ENCODE measurements at regions not wholly inside any gene's neighbourhood (a gene's known extent, or its start where the extent isn't known, plus 50 kb on each side); places are given as distances from the start of the nearest gene placed in this dataset.

DNA sequence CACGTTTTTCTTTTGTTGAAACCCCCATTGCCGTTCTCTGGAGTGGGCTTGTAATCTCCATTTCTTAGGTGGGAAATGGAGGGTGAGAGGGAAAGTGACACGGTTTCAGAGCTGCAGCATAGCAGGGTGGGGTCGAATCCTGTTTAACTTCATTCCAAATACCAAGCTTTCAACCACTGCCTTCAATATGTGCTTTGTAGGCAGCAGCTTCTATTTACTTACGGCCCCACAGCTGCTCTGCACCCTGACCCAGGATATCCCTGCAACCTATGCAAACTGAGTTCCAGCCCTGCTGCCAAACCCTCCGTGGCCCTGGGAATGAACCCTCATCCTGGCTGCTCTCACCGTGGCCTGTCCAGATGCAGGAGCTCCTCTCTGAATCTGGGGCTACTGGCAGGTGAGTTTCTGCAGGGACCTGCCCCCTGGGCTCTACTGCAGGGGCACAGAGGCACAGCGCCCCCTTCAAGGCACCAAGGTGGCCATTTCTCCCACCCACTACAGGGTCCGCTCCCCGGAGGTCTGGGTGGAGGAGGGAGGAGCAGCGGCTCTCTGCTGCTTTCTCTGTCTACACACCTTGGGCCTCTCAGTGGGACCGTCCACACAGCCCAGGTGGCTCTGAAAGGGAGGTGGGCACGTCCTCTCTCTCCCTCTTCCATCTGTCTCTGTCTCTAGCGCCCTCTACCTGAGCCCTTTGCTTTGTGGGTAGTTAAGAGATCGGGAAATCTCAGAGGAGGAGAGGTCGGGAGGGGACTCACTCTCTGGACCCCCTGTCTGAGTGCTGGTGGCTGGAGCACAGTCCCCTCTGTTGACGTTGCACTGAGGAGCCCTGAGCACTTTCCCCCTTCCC, 279.1 kb downstream of the BRD1 start:
- TF ChIP-seq EZH2 (optimal IDR thresholded peaks at IDR 0.05; ENCODE audit: low read depth, low read length) (no peak), EZH2phosphoT487 (IDR thresholded peaks at IDR 0.05; ENCODE audit: low read length) (no peak)
- TF ChIP-seq, protein P1, sequence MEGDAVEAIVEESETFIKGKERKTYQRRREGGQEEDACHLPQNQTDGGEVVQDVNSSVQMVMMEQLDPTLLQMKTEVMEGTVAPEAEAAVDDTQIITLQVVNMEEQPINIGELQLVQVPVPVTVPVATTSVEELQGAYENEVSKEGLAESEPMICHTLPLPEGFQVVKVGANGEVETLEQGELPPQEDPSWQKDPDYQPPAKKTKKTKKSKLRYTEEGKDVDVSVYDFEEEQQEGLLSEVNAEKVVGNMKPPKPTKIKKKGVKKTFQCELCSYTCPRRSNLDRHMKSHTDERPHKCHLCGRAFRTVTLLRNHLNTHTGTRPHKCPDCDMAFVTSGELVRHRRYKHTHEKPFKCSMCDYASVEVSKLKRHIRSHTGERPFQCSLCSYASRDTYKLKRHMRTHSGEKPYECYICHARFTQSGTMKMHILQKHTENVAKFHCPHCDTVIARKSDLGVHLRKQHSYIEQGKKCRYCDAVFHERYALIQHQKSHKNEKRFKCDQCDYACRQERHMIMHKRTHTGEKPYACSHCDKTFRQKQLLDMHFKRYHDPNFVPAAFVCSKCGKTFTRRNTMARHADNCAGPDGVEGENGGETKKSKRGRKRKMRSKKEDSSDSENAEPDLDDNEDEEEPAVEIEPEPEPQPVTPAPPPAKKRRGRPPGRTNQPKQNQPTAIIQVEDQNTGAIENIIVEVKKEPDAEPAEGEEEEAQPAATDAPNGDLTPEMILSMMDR (IDR thresholded peaks at IDR 0.05; ENCODE audit: low read length), result no peak

Measured in MM.1S (cell line).